ENCODE measurements at regions not wholly inside any gene's neighbourhood (a gene's known extent, or its start where the extent isn't known, plus 50 kb on each side); places are given as distances from the start of the nearest gene placed in this dataset.

GRCh38 chr3:109432833-109433232 lies 95.5 kb upstream of the DPPA4 start (continued):
- TF ChIP-seq REST (IDR thresholded peaks at IDR 0.05; ENCODE audit: borderline replicate concordance) (no peak), REST (CRISPR knock-in tag; IDR thresholded peaks at IDR 0.05; ENCODE audit: low read depth) (no peak), TAF15 (IDR thresholded peaks at IDR 0.05; ENCODE audit: low read depth, low read length) (no peak), TCF7L2 (IDR thresholded peaks at IDR 0.05; ENCODE audit: low read depth, low read length) (no peak), ZNF24 (IDR thresholded peaks at IDR 0.05) (no peak), PHB2 (IDR thresholded peaks at IDR 0.05; ENCODE audit: low read depth) (no peak)

Measured in K562 (cell line).